Mesodermal cell (in vitro differentiated cells): ENCODE measurements at regions not wholly inside any gene's neighbourhood (a gene's known extent, or its start where the extent isn't known, plus 50 kb on each side); places are given as distances from the start of the nearest gene placed in this dataset.

Experiments used
- H3K27ac ChIP-seq: 2 replicates; pipeline ENCODE4 v1.7.0; 2013; ENCODE audit warnings: mild to moderate bottlenecking, low read depth, low read length, moderate library complexity; ENCODE audit not compliant: severe bottlenecking
- H3K36me3 ChIP-seq: 2 replicates; pipeline ENCODE4 v1.7.1; 2013; ENCODE audit warnings: mild to moderate bottlenecking, low read length, moderate library complexity; ENCODE audit not compliant: control insufficient read depth, insufficient read depth
- H3K4me1 ChIP-seq: one replicate; pipeline ENCODE4 v1.7.1; 2013; ENCODE audit warnings: mild to moderate bottlenecking, low read length; ENCODE audit not compliant: insufficient read depth, control insufficient read depth, poor library complexity, severe bottlenecking
- H3K4me3 ChIP-seq: 2 replicates; pipeline ENCODE4 v1.7.0; 2013; ENCODE audit warnings: low read length, control low read depth, mild to moderate bottlenecking; ENCODE audit not compliant: insufficient read depth, poor library complexity, severe bottlenecking; ENCODE audit errors: extremely low read depth
- H3K9me3 ChIP-seq: 2 replicates; pipeline ENCODE4 v1.7.1; 2013; ENCODE audit warnings: mild to moderate bottlenecking, low read length, moderate library complexity; ENCODE audit not compliant: control insufficient read depth
- WGBS, 2 experiments: methylation state at CpG; one replicate each; pipeline ENCODE4 v1.1.5; 2013; ENCODE audit warnings: missing lambda C conversion rate in 2 of 2; ENCODE audit not compliant: insufficient coverage in 2 of 2; 5-methylcytosine and 5-hydroxymethylcytosine counted together

DNA sequence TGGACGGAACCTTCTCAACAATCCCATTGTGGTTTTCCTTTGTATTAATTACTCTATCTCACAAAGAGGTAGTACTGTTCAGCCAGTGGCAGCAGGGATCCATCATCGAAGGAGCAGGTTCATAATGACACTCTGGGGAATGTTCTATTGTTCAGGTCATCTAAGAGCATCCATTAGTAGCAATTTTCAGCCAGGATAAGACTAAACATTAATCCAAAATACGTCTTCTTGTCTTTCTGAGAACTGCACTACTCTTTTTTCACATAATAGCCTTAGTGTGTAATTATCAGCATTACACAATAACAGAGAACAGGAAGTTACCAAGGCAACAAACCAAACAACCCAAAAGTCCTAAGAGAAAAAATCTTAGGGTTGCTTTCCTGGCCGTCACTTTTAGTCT is 259.5 kb upstream of the VWC2 start:
- Histone ChIP-seq H3K36me3 (no peaks in the 10 kb centered on the region), H3K4me1 (no peaks in the 10 kb centered on the region), H3K4me3 (no peak overlapping the region), H3K9me3 (no peaks in the 10 kb centered on the region), H3K27ac (no peak overlapping the region)
- WGBS, 2 experiments, result 86 to 90% methylated on average over 1 of the region's 4 CpGs

DNA sequence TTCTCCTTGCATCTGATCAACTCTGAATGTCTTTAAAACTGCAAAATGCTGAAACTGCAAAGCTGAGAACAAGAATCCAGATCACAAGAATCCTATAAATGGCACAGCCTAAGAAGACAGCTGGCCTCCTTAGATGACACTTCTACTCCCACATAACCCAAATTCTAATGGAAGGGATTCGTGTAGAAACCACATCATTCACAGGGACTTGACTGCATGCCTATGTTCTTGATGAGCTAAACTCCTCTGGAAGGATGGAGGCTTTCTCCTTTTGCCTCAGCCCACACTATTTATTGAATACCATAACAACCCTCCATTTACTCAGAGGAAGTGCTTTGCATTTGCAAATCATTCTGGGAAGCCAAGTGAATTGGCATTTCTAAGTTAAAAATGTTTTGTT is 252.5 kb upstream of the VWC2 start:
- Histone ChIP-seq H3K4me1 (no peaks in the 10 kb centered on the region), H3K27ac (no peak overlapping the region), H3K4me3 (no peak overlapping the region), H3K9me3 (no peaks in the 10 kb centered on the region), H3K36me3 (no peaks in the 10 kb centered on the region)
- WGBS, 2 experiments, result 40% methylated on average over 1 of the region's 1 CpG; no CpG with 5 or more reads in 1 of the 2 experiments

DNA sequence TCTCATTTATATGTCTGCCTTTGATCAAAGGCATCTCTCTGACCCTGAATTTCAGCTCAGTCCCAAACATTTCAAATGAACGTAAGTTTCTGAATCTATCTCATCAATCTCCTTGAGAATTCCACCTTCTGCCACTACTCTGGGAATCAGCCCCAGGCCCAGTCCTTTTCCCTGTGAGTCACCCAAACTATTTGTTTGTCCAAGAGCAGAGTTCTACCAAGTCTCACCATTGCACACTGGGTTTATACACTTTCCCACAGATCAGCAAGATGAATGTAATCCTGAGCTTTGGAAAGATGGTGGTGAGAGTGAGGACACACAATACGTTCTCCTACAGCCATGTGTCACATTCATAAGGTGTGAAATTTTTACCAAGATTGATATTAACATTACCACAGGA is 251.3 kb upstream of the VWC2 start:
- Histone ChIP-seq H3K27ac (no peak overlapping the region), H3K4me1 (no peaks in the 10 kb centered on the region), H3K9me3 (no peaks in the 10 kb centered on the region), H3K4me3 (no peak overlapping the region), H3K36me3 (no peaks in the 10 kb centered on the region)
- 75 to 100% methylated on average over 1 of the region's 2 CpGs for WGBS, 2 experiments

DNA sequence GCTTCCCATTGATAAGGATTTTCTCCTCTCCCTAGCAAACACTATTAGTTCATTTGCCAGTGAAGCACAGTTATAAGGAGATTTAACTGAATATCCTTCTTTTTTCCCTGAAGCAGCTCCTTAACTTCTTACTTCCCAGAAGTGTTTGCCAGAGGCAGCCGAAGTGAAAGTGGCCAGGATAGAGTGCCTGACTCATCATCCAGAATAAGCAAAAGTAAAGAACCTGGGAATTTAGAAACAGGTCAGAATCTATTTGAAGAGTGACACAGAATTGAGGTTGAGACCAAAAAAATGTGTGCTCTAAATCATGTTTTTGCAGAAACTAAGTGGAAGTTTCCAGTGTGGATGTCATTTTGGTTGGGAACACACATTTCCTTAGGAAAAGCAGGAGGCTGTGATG is 249.6 kb upstream of the VWC2 start:
- Histone ChIP-seq H3K36me3 (no peaks in the 10 kb centered on the region), H3K27ac (no peak overlapping the region), H3K4me3 (no peak overlapping the region), H3K4me1 (no peaks in the 10 kb centered on the region), H3K9me3 (no peaks in the 10 kb centered on the region)
- WGBS, 2 experiments, result no CpG with 5 or more reads among the region's 1 CpG

DNA sequence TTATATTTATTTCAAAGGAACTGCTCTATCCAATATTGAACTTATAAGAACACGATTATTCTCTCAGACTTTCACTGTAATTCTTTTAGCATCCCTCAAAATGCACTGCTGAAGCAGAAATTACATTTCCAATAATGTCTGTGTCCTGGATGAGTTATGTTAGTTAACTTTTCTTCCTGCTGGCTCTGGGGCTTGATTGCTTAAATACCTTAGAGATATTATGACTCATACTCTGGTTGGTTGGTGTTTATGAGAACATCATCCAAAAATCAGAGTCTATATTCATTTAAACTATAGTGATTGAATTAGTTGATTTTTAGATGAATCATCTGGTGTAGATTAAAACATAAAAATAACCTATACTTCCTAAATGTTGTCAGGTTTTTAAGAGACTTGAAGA is 246.3 kb upstream of the VWC2 start:
- Histone ChIP-seq H3K9me3 (no peaks in the 10 kb centered on the region), H3K4me1 (no peaks in the 10 kb centered on the region), H3K36me3 (no peaks in the 10 kb centered on the region), H3K4me3 (no peak overlapping the region), H3K27ac (no peak overlapping the region)
- WGBS, 2 experiments, result 71% methylated on average over 1 of the region's 1 CpG; no CpG with 5 or more reads in 1 of the 2 experiments

DNA sequence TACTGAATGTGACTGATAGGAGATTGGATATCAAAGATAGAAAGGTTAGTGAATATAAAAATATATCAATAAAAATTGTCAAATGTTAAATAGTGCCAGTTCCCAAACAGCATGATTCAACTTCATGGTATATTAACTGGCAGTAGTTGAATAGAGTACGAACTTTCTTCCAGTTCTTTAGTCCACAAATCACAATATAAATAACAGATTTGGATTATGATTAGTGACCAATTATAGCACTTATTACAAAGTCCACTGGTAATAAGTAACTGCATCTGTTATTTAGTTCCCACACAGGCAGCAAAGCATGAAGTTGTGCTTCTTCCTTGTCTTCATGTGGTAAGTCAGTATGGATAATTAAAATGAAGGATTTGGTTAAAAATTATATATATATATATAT is 243.0 kb upstream of the VWC2 start:
- Histone ChIP-seq H3K36me3 (no peaks in the 10 kb centered on the region), H3K9me3 (no peaks in the 10 kb centered on the region), H3K4me1 (no peaks in the 10 kb centered on the region), H3K4me3 (no peak overlapping the region), H3K27ac (no peak overlapping the region)
- WGBS, 2 experiments, result no CpG with 5 or more reads among the region's 1 CpG

DNA sequence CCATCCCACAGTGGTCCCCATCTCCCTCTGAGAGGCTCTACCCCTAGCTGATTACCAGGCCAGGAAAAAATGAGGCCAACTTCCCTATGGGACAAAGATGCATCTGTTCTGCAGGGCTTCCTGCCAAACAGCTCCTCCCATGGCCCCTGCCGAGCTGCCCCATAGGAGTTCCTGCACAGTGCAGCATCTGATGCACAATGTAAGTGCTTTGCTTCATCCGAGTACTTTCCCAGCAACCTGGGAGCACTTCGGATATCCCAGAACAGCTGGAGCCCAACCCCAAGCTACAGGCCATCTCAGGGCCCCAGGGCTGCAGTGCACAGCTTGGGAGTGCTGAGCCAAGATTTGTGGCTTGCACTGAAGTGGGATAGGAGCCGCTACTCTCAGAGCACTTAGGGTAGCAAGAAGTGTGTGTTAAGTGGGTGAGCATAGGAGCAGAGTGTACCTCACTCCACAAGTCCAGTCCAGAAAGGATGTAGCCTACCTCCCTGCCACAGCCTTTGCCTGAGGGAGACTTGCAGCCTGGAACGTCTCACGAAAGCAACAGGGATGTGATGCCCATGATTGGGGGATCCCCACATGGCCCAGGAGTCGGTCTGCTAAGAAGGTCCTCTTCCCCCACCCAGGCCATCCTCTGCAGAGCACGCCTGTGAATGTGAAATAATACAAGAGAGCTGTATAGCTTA is 209.6 kb upstream of the VWC2 start:
- H3K4me3 ChIP-seq, result no peak overlapping the region
- H3K9me3 ChIP-seq, result no peaks in the 10 kb centered on the region
- WGBS, 2 experiments, result 85 to 94% methylated on average over 4 to 5 of the region's 8 CpGs
- no peaks in the 10 kb centered on the region for H3K4me1 ChIP-seq
- no peak overlapping the region for H3K27ac ChIP-seq
- no peaks in the 10 kb centered on the region for H3K36me3 ChIP-seq

DNA sequence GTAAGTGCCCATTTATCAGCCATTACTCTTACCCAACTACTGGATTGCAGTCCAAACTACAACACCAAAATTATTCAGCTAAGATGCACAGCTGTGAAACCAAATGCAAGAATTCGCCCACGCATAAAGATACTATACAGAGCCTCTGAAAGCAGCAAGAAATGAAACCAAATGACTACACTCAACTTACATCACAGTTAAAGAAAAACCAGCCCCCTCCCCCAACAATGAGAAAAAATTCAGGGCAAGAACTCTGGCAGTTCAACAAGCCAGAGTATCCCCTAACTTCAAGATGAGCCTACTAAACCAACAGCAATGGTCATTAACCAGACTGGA is 209.1 kb upstream of the VWC2 start:
- H3K4me1 ChIP-seq, result no peaks in the 10 kb centered on the region
- no peaks in the 10 kb centered on the region for H3K36me3 ChIP-seq
- H3K9me3 ChIP-seq, result no peaks in the 10 kb centered on the region
- no peak overlapping the region for H3K4me3 ChIP-seq
- no peak overlapping the region for H3K27ac ChIP-seq
- WGBS, 2 experiments, result 60 to 92% methylated on average over 2 of the region's 2 CpGs

DNA sequence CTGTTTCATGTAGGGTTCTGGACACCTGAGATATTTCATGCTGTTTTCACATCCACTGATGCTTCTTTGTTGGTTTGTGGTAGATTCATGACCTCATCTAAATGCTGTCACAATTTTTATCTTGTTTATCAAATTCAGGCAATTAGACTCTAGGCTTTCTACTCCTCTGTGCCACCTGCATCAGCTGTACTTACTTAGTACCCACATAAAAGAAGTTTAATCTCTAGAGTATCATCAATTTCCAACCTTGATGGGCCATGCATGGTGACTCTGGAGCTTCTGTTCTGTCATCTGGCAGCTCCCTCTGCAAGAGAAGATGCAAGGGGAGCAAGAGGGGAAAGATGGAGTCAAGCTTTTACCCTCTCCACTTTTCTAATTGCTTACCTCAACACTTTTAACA is 195.9 kb upstream of the VWC2 start:
- Histone ChIP-seq H3K36me3 (no peaks in the 10 kb centered on the region), H3K4me3 (no peak overlapping the region), H3K9me3 (no peaks in the 10 kb centered on the region), H3K4me1 (no peaks in the 10 kb centered on the region), H3K27ac (no peak overlapping the region)

DNA sequence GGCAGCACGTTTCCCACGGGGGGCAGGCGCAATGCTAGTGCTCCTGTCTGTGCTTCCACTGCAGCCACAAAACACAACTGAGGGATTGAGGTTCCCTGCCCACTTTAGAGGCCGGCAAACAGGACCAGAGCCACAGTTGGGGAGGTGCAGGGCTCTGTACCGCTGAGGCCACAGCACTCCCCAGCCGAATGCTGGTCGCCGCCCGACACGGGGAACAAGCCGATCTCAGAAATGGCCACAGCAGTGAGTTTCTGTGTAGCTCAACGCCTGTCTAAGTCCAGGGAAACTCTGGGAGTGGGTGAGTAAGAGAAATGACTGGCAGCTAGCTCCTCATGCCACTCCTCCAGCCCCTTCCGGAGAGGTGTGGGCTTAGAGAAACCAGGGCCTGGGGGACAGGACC is 194.0 kb upstream of the VWC2 start:
- H3K4me1 ChIP-seq, result no peaks in the 10 kb centered on the region
- H3K4me3 ChIP-seq, result no peak overlapping the region
- no peaks in the 10 kb centered on the region for H3K9me3 ChIP-seq
- no peaks in the 10 kb centered on the region for H3K36me3 ChIP-seq
- 93 to 94% methylated on average over 9 to 11 of the region's 13 CpGs for WGBS, 2 experiments
- H3K27ac ChIP-seq, result no peak overlapping the region

DNA sequence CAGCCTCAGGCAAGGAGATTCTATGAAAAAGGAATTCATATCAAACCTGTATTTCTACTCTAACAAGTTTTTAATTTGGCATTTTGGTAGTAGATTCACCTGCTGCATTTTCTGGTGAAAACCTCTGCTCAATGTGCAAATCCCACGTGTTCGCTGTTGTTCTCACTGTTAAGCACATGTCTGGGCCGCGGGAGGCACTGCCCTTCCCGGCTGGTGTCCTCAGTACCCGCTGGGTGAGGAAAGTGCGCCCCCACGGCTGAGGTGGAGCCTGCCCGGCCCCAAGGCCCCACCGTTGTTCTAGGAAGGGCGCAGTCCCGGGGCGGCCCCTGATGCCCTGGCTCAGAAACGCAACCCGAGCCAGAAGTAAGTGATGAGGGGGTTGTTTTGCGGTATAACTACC is 193.4 kb upstream of the VWC2 start:
- 90 to 95% methylated on average over 11 to 12 of the region's 16 CpGs for WGBS, 2 experiments
- no peak overlapping the region for H3K4me3 ChIP-seq
- no peaks in the 10 kb centered on the region for H3K9me3 ChIP-seq
- H3K36me3 ChIP-seq, result no peaks in the 10 kb centered on the region
- H3K4me1 ChIP-seq, result no peaks in the 10 kb centered on the region
- H3K27ac ChIP-seq, result no peak overlapping the region
